ENCODE measurements at regions not wholly inside any gene's neighbourhood (a gene's known extent, or its start where the extent isn't known, plus 50 kb on each side); places are given as distances from the start of the nearest gene placed in this dataset.

GRCh38 chr5:133754575-133755169 is 142.3 kb upstream of the FSTL4 start:
- H3K4me1 ChIP-seq: no peaks in the 10 kb centered on the region
- H3K27me3 ChIP-seq: peaks cover 30% of the 10 kb centered on the region
- 24 to 50% methylated on average over 4 to 5 of the region's 5 CpGs for WGBS, 2 donors (ENCODE audit: low coverage in 1 of 2)
- H3K27ac ChIP-seq: no peak overlapping the region
- no peak for ATAC-seq
- no peak for TF ChIP-seq CTCF (IDR thresholded peaks at IDR 0.05)
- TF ChIP-seq POLR2AphosphoS5 (IDR thresholded peaks at IDR 0.05): no peak
- TF ChIP-seq EP300 (IDR thresholded peaks at IDR 0.05): no peak
- TF ChIP-seq POLR2A (IDR thresholded peaks at IDR 0.05): no peak
- H3K36me3 ChIP-seq: no peaks in the 10 kb centered on the region
- H3K9me3 ChIP-seq: no peaks in the 10 kb centered on the region
- H3K4me3 ChIP-seq: no peak overlapping the region

GRCh38 chr5:133753856-133754255 is 141.5 kb upstream of the FSTL4 start:
- 52 to 82% methylated on average over 2 to 3 of the region's 3 CpGs for WGBS, 2 donors (ENCODE audit: low coverage in 1 of 2)
- Histone ChIP-seq H3K4me3 (no peak overlapping the region), H3K27ac (no peak overlapping the region), H3K9me3 (no peaks in the 10 kb centered on the region), H3K36me3 (no peaks in the 10 kb centered on the region), H3K27me3 (peaks cover 30% of the 10 kb centered on the region), H3K4me1 (no peaks in the 10 kb centered on the region)
- TF ChIP-seq POLR2A (IDR thresholded peaks at IDR 0.05): no peak
- no peak for TF ChIP-seq EP300 (IDR thresholded peaks at IDR 0.05)
- TF ChIP-seq POLR2AphosphoS5 (IDR thresholded peaks at IDR 0.05): no peak
- TF ChIP-seq CTCF (IDR thresholded peaks at IDR 0.05): no peak
- no peak for ATAC-seq

GRCh38 chr5:133751846-133752245 is 139.5 kb upstream of the FSTL4 start:
- no peak for ATAC-seq
- H3K27ac ChIP-seq: no peak overlapping the region
- 40% methylated on average over 2 of the region's 5 CpGs; no CpG with 5 or more reads in 1 of the 2 donors for WGBS, 2 donors (ENCODE audit: low coverage in 1 of 2)
- no peaks in the 10 kb centered on the region for H3K4me1 ChIP-seq
- TF ChIP-seq EP300 (IDR thresholded peaks at IDR 0.05) (no peak), CTCF (IDR thresholded peaks at IDR 0.05) (no peak), POLR2AphosphoS5 (IDR thresholded peaks at IDR 0.05) (no peak), POLR2A (IDR thresholded peaks at IDR 0.05) (no peak)
- no peak overlapping the region for H3K4me3 ChIP-seq
- H3K9me3 ChIP-seq: no peaks in the 10 kb centered on the region
- peaks cover 24% of the 10 kb centered on the region for H3K27me3 ChIP-seq
- H3K36me3 ChIP-seq: no peaks in the 10 kb centered on the region

GRCh38 chr5:133751421-133751820 is 139.1 kb upstream of the FSTL4 start:
- H3K27ac ChIP-seq: no peak overlapping the region
- no peaks in the 10 kb centered on the region for H3K9me3 ChIP-seq
- H3K36me3 ChIP-seq: no peaks in the 10 kb centered on the region
- H3K27me3 ChIP-seq: peaks cover 19% of the 10 kb centered on the region
- no peaks in the 10 kb centered on the region for H3K4me1 ChIP-seq
- TF ChIP-seq EP300 (IDR thresholded peaks at IDR 0.05): no peak
- no peak for TF ChIP-seq CTCF (IDR thresholded peaks at IDR 0.05)
- TF ChIP-seq POLR2AphosphoS5 (IDR thresholded peaks at IDR 0.05): no peak
- TF ChIP-seq POLR2A (IDR thresholded peaks at IDR 0.05): no peak
- H3K4me3 ChIP-seq: no peak overlapping the region
- no peak for ATAC-seq
- 65 to 76% methylated on average over 5 to 6 of the region's 7 CpGs for WGBS, 2 donors (ENCODE audit: low coverage in 1 of 2)

GRCh38 chr5:133750856-133751255 is 138.5 kb upstream of the FSTL4 start:
- no peak for TF ChIP-seq POLR2A (IDR thresholded peaks at IDR 0.05)
- no peak for TF ChIP-seq CTCF (IDR thresholded peaks at IDR 0.05)
- TF ChIP-seq EP300 (IDR thresholded peaks at IDR 0.05): no peak
- no peak for TF ChIP-seq POLR2AphosphoS5 (IDR thresholded peaks at IDR 0.05)
- H3K4me1 ChIP-seq: no peaks in the 10 kb centered on the region
- H3K27me3 ChIP-seq: peaks cover 14% of the 10 kb centered on the region
- no peak for ATAC-seq
- no peaks in the 10 kb centered on the region for H3K9me3 ChIP-seq
- no peaks in the 10 kb centered on the region for H3K36me3 ChIP-seq
- no peak overlapping the region for H3K4me3 ChIP-seq
- WGBS, 2 donors (ENCODE audit: low coverage in 1 of 2): 96 to 100% methylated on average over 2 to 3 of the region's 5 CpGs
- no peak overlapping the region for H3K27ac ChIP-seq

All from gastroesophageal sphincter (tissue), 4 donors.